Keratinocyte (primary cell): ENCODE measurements at regions not wholly inside any gene's neighbourhood (a gene's known extent, or its start where the extent isn't known, plus 50 kb on each side); places are given as distances from the start of the nearest gene placed in this dataset.

Experiments
- CTCF ChIP-seq, 3 experiments: IDR thresholded peaks in 1 of 3; conservative IDR thresholded peaks in 1 of 3; optimal IDR thresholded peaks in 1 of 3; 2 replicates in 2 of 3; 3 replicates in 1 of 3; pipeline versions ENCODE3 to v1.5.1; 2011; ENCODE audit warnings: low read length in 3 of 3, mild to moderate bottlenecking in 3 of 3, moderate library complexity in 2 of 3, control low read depth in 1 of 3, inconsistent platforms in 1 of 3; ENCODE audit not compliant: insufficient read depth in 2 of 3; ENCODE audit errors: extremely low read depth in 1 of 3
- EZH2 ChIP-seq: IDR thresholded peaks from one replicate; pipeline ENCODE4 v1.6.1; 2012; ENCODE audit warnings: inconsistent platforms, mild to moderate bottlenecking, low read length, moderate library complexity

GRCh38 chr3:83890763-83891135 lies 1068.0 kb upstream of the CADM2 start:
- no peak for TF ChIP-seq EZH2
- no peak for TF ChIP-seq CTCF (optimal IDR thresholded peaks at IDR 0.05 in 1 of 3, IDR thresholded peaks at IDR 0.05 in 1 of 3, conservative IDR thresholded peaks at IDR 0.05 in 1 of 3; ENCODE audit: extremely low read depth in 1 of 3, insufficient read depth in 2 of 3, low read length in 3 of 3)
